CD4-positive, alpha-beta memory T cell (primary cell): ENCODE measurements at regions not wholly inside any gene's neighbourhood (a gene's known extent, or its start where the extent isn't known, plus 50 kb on each side); places are given as distances from the start of the nearest gene placed in this dataset.

Source experiments
- CTCF ChIA-PET: fragments of 350-600 bp; sonication (Branson Sonifier 250); formaldehyde crosslinking; loops from one replicate; lab custom pipeline; 2021; ENCODE audit warnings: inconsistent platforms; ENCODE audit not compliant: partially characterized antibody; lab: Charles Lee
- POLR2A ChIA-PET: fragments of 350-600 bp; sonication (Branson Sonifier 250); formaldehyde crosslinking; loops from one replicate; lab custom pipeline; 2021; ENCODE audit not compliant: partially characterized antibody; lab: Charles Lee
- DNase-seq, 5 donors: peaks; one replicate each; pipeline versions ENCODE4 v3.0.0 to v3.0.0-alpha.2; 2020 to 2022; ENCODE audit warnings: mixed read lengths in 1 of 5
- H3K27ac ChIP-seq: one replicate; pipeline ENCODE4 v1.7.0; 2013; ENCODE audit warnings: low read depth, low read length
- H3K27me3 ChIP-seq: 2 replicates; pipeline ENCODE4 v1.7.0; 2013; ENCODE audit warnings: mild to moderate bottlenecking, low read length, moderate library complexity; ENCODE audit not compliant: insufficient read depth
- H3K36me3 ChIP-seq: 2 replicates; pipeline ENCODE4 v1.7.0; 2013; ENCODE audit warnings: mild to moderate bottlenecking, low read length, moderate library complexity; ENCODE audit not compliant: insufficient read depth
- H3K4me1 ChIP-seq: 2 replicates; pipeline ENCODE4 v1.7.0; 2013; ENCODE audit warnings: mild to moderate bottlenecking, low read length, moderate library complexity; ENCODE audit not compliant: insufficient read depth
- H3K4me3 ChIP-seq, 2 donors: one replicate each; pipeline ENCODE4 v1.7.0; 2013; ENCODE audit warnings: low read length in 2 of 2, mild to moderate bottlenecking in 1 of 2
- H3K9me3 ChIP-seq, 2 donors: one replicate each; pipeline ENCODE4 v1.7.0; 2013; ENCODE audit warnings: low read length in 2 of 2, control low read depth in 1 of 2; ENCODE audit not compliant: control insufficient read depth in 1 of 2
- H3K27ac Mint-ChIP-seq, 7 donors: one replicate each; pipeline ENCODE4 v1.8.0; 2020 to 2021; ENCODE audit warnings: mixed read lengths in 7 of 7, mild to moderate bottlenecking in 6 of 7, inconsistent platforms in 3 of 7, moderate library complexity in 3 of 7
- H3K27me3 Mint-ChIP-seq, 2 donors: one replicate each; pipeline ENCODE4 v1.8.0; 2020 to 2021; ENCODE audit warnings: mixed read lengths in 2 of 2
- H3K36me3 Mint-ChIP-seq, 2 donors: one replicate each; pipeline ENCODE4 v1.8.0; 2020 to 2021; ENCODE audit warnings: mixed read lengths in 2 of 2, inconsistent platforms in 1 of 2, mild to moderate bottlenecking in 1 of 2
- H3K4me1 Mint-ChIP-seq, 4 donors: one replicate each; pipeline ENCODE4 v1.8.0; 2020 to 2021; ENCODE audit warnings: mixed read lengths in 4 of 4, mild to moderate bottlenecking in 1 of 4
- H3K4me3 Mint-ChIP-seq, 8 donors: one replicate each; pipeline ENCODE4 v1.8.0; 2020 to 2021; ENCODE audit warnings: mixed read lengths in 8 of 8, mild to moderate bottlenecking in 7 of 8, moderate library complexity in 6 of 8, inconsistent platforms in 3 of 8
- H3K9me3 Mint-ChIP-seq, 8 donors: one replicate each; pipeline ENCODE4 v1.8.0; 2020 to 2021; ENCODE audit warnings: mixed read lengths in 8 of 8, mild to moderate bottlenecking in 5 of 8, inconsistent platforms in 3 of 8, moderate library complexity in 1 of 8
- intact Hi-C: fragments of 100-400 bp; cut with micrococcal nuclease; formaldehyde crosslinking; loops from one replicate; pipeline ENCODE4 v1.15.1; 2023

GRCh38 chr3:28699283-28699682 is 350.7 kb upstream of the AZI2 start:
- Mint-ChIP-seq H3K36me3 (no peaks in the 10 kb centered on the region), H3K27ac (no peak overlapping the region), H3K4me1 (no peaks in the 10 kb centered on the region), H3K4me3 (no peak overlapping the region), H3K27me3 (no peaks in the 10 kb centered on the region), H3K9me3 (peaks cover 0 to 8% (median 0%) of the 10 kb centered on the region in 8 donors)
- no peaks in the 10 kb centered on the region for H3K27me3 ChIP-seq
- H3K4me1 ChIP-seq: no peaks in the 10 kb centered on the region
- ChIA-PET CTCF (interaction anchor here (0.9 kb wide), 1 partner anchor 32 kb away, joined by 4 read pairs; no protein-coding TSS in a partner anchor), POLR2A (no interaction called here)
- no peak for DNase-seq
- no peak overlapping the region for H3K4me3 ChIP-seq
- no peak overlapping the region for H3K27ac ChIP-seq
- intact Hi-C loops: no loop called here
- H3K36me3 ChIP-seq: no peaks in the 10 kb centered on the region
- no peaks in the 10 kb centered on the region for H3K9me3 ChIP-seq

- no peaks in the 10 kb centered on the region for H3K4me1 ChIP-seq
- H3K4me3 ChIP-seq: no peak overlapping the region
- Mint-ChIP-seq H3K4me3 (no peak overlapping the region), H3K4me1 (no peaks in the 10 kb centered on the region), H3K27ac (peak overlapping the region in 1 of 7 donors; percentile 30), H3K9me3 (peaks cover 0 to 8% (median under 1%) of the 10 kb centered on the region in 8 donors), H3K36me3 (no peaks in the 10 kb centered on the region), H3K27me3 (no peaks in the 10 kb centered on the region)
- H3K27me3 ChIP-seq: no peaks in the 10 kb centered on the region
- no peaks in the 10 kb centered on the region for H3K9me3 ChIP-seq
- intact Hi-C loops: no loop called here
- no peak for DNase-seq
- no peak overlapping the region for H3K27ac ChIP-seq
- H3K36me3 ChIP-seq: no peaks in the 10 kb centered on the region
- CTCF ChIA-PET: no interaction called here
- POLR2A ChIA-PET: no interaction called here
These were observed 352.1 kb upstream of the AZI2 start for GRCh38 chr3:28700728-28701127.

DNA sequence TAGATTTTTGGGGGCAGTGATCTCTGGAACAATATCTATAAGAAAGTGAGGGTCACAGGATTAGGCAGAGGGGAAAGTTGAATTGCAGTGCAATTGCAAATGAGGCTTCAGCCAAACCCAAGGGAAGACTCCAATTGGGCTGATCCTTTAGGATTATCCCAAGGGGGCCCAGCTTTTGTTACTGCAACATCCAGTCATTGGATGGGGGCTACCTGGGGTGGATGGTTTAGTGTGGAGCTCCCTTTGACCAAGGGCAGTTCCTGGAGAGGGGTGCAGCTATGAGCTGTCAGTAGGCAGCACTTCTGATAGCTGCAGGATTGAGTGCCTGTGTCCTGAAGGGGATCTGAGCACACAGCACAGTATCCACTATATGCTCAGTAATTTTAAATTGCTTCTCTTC is 355.2 kb upstream of the AZI2 start:
- no peak overlapping the region for H3K27ac Mint-ChIP-seq
- H3K4me1 Mint-ChIP-seq: no peaks in the 10 kb centered on the region
- Histone ChIP-seq H3K4me1 (no peaks in the 10 kb centered on the region), H3K27me3 (no peaks in the 10 kb centered on the region), H3K36me3 (no peaks in the 10 kb centered on the region), H3K4me3 (no peak overlapping the region), H3K27ac (no peak overlapping the region), H3K9me3 (no peaks in the 10 kb centered on the region)
- ChIA-PET POLR2A (no interaction called here), CTCF (no interaction called here)
- DNase-seq: no peak
- H3K36me3 Mint-ChIP-seq: no peaks in the 10 kb centered on the region
- intact Hi-C loops: no loop called here
- no peak overlapping the region for H3K4me3 Mint-ChIP-seq
- peaks cover 0 to 12% (median under 1%) of the 10 kb centered on the region in 8 donors for H3K9me3 Mint-ChIP-seq
- no peaks in the 10 kb centered on the region for H3K27me3 Mint-ChIP-seq

GRCh38 chr3:28711293-28711692 is 362.7 kb upstream of the AZI2 start:
- H3K27ac Mint-ChIP-seq: no peak overlapping the region
- Histone ChIP-seq H3K36me3 (no peaks in the 10 kb centered on the region), H3K27me3 (no peaks in the 10 kb centered on the region), H3K9me3 (no peaks in the 10 kb centered on the region), H3K27ac (no peak overlapping the region), H3K4me1 (no peaks in the 10 kb centered on the region), H3K4me3 (no peak overlapping the region)
- no peak for DNase-seq
- no peak overlapping the region for H3K4me3 Mint-ChIP-seq
- ChIA-PET CTCF (no interaction called here), POLR2A (no interaction called here)
- intact Hi-C loops: no loop called here
- no peaks in the 10 kb centered on the region for H3K36me3 Mint-ChIP-seq
- no peaks in the 10 kb centered on the region for H3K27me3 Mint-ChIP-seq
- H3K4me1 Mint-ChIP-seq: no peaks in the 10 kb centered on the region
- peaks cover 0 to 13% (median 4%) of the 10 kb centered on the region in 8 donors for H3K9me3 Mint-ChIP-seq

DNA sequence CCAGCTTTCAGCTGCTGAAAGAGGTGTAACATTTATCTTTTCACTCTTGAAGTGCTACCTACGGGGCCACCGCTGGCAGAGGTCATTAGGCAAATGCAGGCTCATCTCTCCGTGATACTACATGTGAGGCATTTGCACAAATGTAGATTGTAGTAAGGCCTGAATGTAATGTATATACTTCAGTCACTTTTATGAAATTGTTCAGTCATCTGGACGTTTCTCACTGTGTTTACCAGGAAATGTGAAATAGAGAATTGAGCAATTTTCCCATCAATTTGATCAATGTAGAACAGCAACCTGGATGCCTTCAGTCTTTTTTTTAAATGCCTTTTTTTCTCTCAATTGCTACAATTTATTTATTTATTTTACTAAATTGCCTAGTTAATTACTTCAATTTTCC is 368.3 kb upstream of the AZI2 start:
- H3K9me3 ChIP-seq: no peaks in the 10 kb centered on the region
- H3K27me3 ChIP-seq: no peaks in the 10 kb centered on the region
- ChIA-PET POLR2A (no interaction called here), CTCF (no interaction called here)
- no peak for DNase-seq
- no peak overlapping the region for H3K4me3 ChIP-seq
- no peak overlapping the region for H3K27ac ChIP-seq
- intact Hi-C loops: no loop called here
- H3K27me3 Mint-ChIP-seq: no peaks in the 10 kb centered on the region
- H3K36me3 ChIP-seq: no peaks in the 10 kb centered on the region
- no peak overlapping the region for H3K27ac Mint-ChIP-seq
- H3K4me1 Mint-ChIP-seq: no peaks in the 10 kb centered on the region
- H3K36me3 Mint-ChIP-seq: no peaks in the 10 kb centered on the region
- peaks cover 4 to 19% (median 7%) of the 10 kb centered on the region in 8 donors for H3K9me3 Mint-ChIP-seq
- H3K4me1 ChIP-seq: no peaks in the 10 kb centered on the region
- no peak overlapping the region for H3K4me3 Mint-ChIP-seq

- intact Hi-C loops: no loop called here
- Mint-ChIP-seq H3K4me1 (no peaks in the 10 kb centered on the region), H3K27ac (no peak overlapping the region), H3K27me3 (no peaks in the 10 kb centered on the region), H3K9me3 (peaks cover 4 to 23% (median 8%) of the 10 kb centered on the region in 8 donors), H3K36me3 (no peaks in the 10 kb centered on the region), H3K4me3 (peak overlapping the region in 1 of 8 donors; percentile 7)
- Histone ChIP-seq H3K4me1 (no peaks in the 10 kb centered on the region), H3K36me3 (no peaks in the 10 kb centered on the region), H3K27ac (no peak overlapping the region), H3K9me3 (no peaks in the 10 kb centered on the region), H3K4me3 (no peak overlapping the region), H3K27me3 (no peaks in the 10 kb centered on the region)
- ChIA-PET CTCF (no interaction called here), POLR2A (no interaction called here)
- no peak for DNase-seq
These were observed 369.6 kb upstream of the AZI2 start for GRCh38 chr3:28718074-28718849.

GRCh38 chr3:28726840-28727239 is 378.2 kb upstream of the AZI2 start:
- Mint-ChIP-seq H3K9me3 (peaks cover 0 to 16% (median 8%) of the 10 kb centered on the region in 8 donors), H3K36me3 (no peaks in the 10 kb centered on the region), H3K27ac (no peak overlapping the region), H3K4me3 (no peak overlapping the region), H3K27me3 (no peaks in the 10 kb centered on the region), H3K4me1 (no peaks in the 10 kb centered on the region)
- Histone ChIP-seq H3K27me3 (no peaks in the 10 kb centered on the region), H3K4me3 (no peak overlapping the region), H3K27ac (no peak overlapping the region), H3K4me1 (no peaks in the 10 kb centered on the region), H3K9me3 (no peaks in the 10 kb centered on the region), H3K36me3 (no peaks in the 10 kb centered on the region)
- ChIA-PET POLR2A (no interaction called here), CTCF (no interaction called here)
- no peak for DNase-seq
- intact Hi-C loops: no loop called here
